Brain microvascular endothelial cell (primary cell): ENCODE measurements at regions not wholly inside any gene's neighbourhood (a gene's known extent, or its start where the extent isn't known, plus 50 kb on each side); places are given as distances from the start of the nearest gene placed in this dataset.

Experiments
- DNase-seq: peaks from one replicate; pipeline ENCODE4 v3.0.0-alpha.2; 2020
- H3K27ac ChIP-seq: fragments of 250-450 bp; sonication (Bioruptor Pico); 2 replicates; pipeline ENCODE4 v1.5.1; 2020; ENCODE audit warnings: mild to moderate bottlenecking, moderate library complexity
- H3K27me3 ChIP-seq: fragments of 250-450 bp; sonication (Bioruptor Pico); replicated peaks from 2 replicates; pipeline ENCODE4 v1.5.1; 2020; ENCODE audit warnings: mild to moderate bottlenecking
- H3K36me3 ChIP-seq: fragments of 250-450 bp; sonication (Bioruptor Pico); replicated peaks from 2 replicates; pipeline ENCODE4 v1.5.1; 2020; ENCODE audit warnings: mild to moderate bottlenecking
- H3K4me3 ChIP-seq: 2 replicates; pipeline ENCODE4 v1.5.1; 2011; ENCODE audit warnings: low read depth, mild to moderate bottlenecking, control low read depth, low read length, moderate library complexity
- in situ Hi-C: cut with HindIII; loops from 2 replicates; pipeline ENCODE4 v1.10.0; 2017; ENCODE audit warnings: low sequenced_read_pairs, low pct_ligation_motif_present
- TF ChIP-seq, protein P1 (sequence below): IDR thresholded peaks from 2 replicates; pipeline ENCODE4 v1.5.1; 2011; ENCODE audit warnings: low read depth, mild to moderate bottlenecking, moderate library complexity, low read length, control low read depth, inconsistent platforms; ENCODE audit errors: missing control alignments

GRCh38 chr5:56581426-56581825 lies 233.9 kb upstream of the MAP3K1 start:
- Histone ChIP-seq H3K4me3 (no peak overlapping the region), H3K36me3 (no peaks in the 10 kb centered on the region), H3K27me3 (no peaks in the 10 kb centered on the region), H3K27ac (no peak overlapping the region)
- in situ Hi-C loops, result no loop called here
- TF ChIP-seq, protein P1, sequence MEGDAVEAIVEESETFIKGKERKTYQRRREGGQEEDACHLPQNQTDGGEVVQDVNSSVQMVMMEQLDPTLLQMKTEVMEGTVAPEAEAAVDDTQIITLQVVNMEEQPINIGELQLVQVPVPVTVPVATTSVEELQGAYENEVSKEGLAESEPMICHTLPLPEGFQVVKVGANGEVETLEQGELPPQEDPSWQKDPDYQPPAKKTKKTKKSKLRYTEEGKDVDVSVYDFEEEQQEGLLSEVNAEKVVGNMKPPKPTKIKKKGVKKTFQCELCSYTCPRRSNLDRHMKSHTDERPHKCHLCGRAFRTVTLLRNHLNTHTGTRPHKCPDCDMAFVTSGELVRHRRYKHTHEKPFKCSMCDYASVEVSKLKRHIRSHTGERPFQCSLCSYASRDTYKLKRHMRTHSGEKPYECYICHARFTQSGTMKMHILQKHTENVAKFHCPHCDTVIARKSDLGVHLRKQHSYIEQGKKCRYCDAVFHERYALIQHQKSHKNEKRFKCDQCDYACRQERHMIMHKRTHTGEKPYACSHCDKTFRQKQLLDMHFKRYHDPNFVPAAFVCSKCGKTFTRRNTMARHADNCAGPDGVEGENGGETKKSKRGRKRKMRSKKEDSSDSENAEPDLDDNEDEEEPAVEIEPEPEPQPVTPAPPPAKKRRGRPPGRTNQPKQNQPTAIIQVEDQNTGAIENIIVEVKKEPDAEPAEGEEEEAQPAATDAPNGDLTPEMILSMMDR, result no peak
- DNase-seq, result no peak

DNA sequence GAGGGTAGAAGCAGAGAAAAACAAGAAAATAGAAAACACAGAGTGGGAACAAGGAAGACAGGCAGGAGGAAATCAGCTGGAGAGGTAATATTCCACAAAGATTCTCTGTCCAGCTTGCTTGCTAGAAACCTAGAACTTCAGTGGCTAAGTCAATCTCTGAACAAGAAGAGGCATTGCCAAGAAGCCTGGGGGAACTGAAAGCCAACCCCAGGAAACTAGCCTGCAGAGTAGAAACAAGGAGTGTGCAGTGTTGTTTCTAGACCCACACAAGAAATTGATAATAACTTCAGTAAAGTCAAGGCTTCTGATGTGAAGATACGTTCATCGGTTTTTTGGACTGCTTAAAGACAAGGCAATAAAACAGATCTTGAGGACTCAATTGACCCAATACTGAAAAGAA lies 234.5 kb upstream of the MAP3K1 start:
- Histone ChIP-seq H3K4me3 (no peak overlapping the region), H3K36me3 (no peaks in the 10 kb centered on the region), H3K27ac (no peak overlapping the region), H3K27me3 (no peaks in the 10 kb centered on the region)
- TF ChIP-seq, protein P1, result no peak
- in situ Hi-C loops, result no loop called here
- DNase-seq, result no peak

DNA sequence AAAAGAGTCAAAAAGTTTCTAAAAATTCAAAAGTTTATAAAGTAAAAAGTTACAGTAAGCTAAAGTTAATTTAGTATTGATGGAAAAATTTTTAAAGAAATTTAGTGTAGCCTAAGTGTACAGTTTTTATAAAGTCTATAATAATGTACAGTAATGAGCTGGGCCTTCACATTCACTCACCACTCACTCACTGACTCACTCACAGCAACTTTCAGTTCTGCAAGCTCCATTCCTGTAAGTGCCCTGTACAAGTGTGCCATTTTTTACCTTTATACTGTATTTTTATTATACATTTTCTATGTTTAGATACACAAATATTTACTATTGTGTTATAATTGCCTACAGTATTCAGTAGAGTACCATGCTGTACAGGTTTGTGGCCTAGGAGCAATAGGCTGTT lies 239.5 kb upstream of the MAP3K1 start:
- Histone ChIP-seq H3K27ac (no peak overlapping the region), H3K4me3 (no peak overlapping the region), H3K27me3 (no peaks in the 10 kb centered on the region), H3K36me3 (no peaks in the 10 kb centered on the region)
- TF ChIP-seq, protein P1, result no peak
- DNase-seq, result no peak
- in situ Hi-C loops, result no loop called here

DNA sequence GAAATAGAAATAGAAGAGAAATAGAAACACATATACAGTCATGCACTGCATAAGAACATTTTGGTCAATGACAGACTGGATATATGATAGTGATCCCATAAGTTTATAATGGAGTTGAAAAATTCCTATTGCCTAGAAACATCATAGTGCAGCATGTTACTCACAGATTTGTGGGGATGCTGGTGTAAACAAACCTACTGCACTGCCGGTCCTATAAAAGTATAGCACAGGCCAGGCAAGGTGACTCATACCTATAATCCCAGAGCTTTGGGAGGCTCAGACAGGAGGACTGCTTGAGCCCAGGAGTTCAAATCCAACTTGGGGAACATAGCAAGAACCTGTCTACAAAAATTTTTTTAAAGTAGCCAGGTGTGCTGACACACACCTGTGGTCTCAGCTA lies 240.6 kb upstream of the MAP3K1 start:
- in situ Hi-C loops, result no loop called here
- H3K27me3 ChIP-seq, result no peaks in the 10 kb centered on the region
- TF ChIP-seq, protein P1, result no peak

GRCh38 chr5:56569566-56569965 lies 245.8 kb upstream of the MAP3K1 start:
- H3K27ac ChIP-seq, result peak overlapping the region; percentile 15
- no peaks in the 10 kb centered on the region for H3K36me3 ChIP-seq
- TF ChIP-seq, protein P1, result no peak
- H3K27me3 ChIP-seq, result no peaks in the 10 kb centered on the region
- no peak overlapping the region for H3K4me3 ChIP-seq
- in situ Hi-C loops, result no loop called here
- no peak for DNase-seq

More for the DNA sequence above, 240.6 kb upstream of the MAP3K1 start:
- Histone ChIP-seq H3K4me3 (no peak overlapping the region), H3K36me3 (no peaks in the 10 kb centered on the region), H3K27ac (no peak overlapping the region)
- DNase-seq, result no peak

DNA sequence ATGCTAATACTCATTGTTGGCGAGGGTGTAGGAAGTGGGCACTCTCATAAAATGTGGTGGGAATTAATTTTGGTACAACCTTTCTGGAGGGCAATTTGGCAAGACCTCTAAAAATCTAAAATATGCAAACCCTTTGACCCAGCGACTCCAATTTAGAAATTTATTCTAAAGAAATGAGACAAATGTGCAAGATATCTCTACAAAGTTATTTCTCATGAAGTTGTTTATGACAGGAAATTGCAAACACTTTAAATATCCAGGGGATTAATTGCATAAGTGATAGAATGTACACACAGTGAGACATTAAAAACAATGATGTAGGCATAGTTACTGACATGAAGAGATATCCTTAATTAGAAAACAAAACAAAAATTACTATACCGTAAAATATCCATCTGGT lies 246.3 kb upstream of the MAP3K1 start:
- TF ChIP-seq, protein P1, result no peak
- Histone ChIP-seq H3K36me3 (no peaks in the 10 kb centered on the region), H3K4me3 (no peak overlapping the region), H3K27ac (peak overlapping the region; percentile 15), H3K27me3 (no peaks in the 10 kb centered on the region)
- DNase-seq, result no peak
- in situ Hi-C loops, result no loop called here
